ENCODE measurements at regions not wholly inside any gene's neighbourhood (a gene's known extent, or its start where the extent isn't known, plus 50 kb on each side); places are given as distances from the start of the nearest gene placed in this dataset.

- no peak overlapping the region for H3K27ac Mint-ChIP-seq (ENCODE audit: unreplicated experiment)
- H3K4me1 Mint-ChIP-seq (ENCODE audit: low read depth, unreplicated experiment), result no peaks in the 10 kb centered on the region
- H3K9me3 Mint-ChIP-seq (ENCODE audit: low read depth, unreplicated experiment), result peaks cover 20% of the 10 kb centered on the region
- no peak for DNase-seq
- CTCF ChIA-PET, result no interaction called here
- intact Hi-C loops (cut with micrococcal nuclease; ENCODE audit: unreplicated experiment), result no loop called here
- TF ChIP-seq CTCF (IDR thresholded peaks at IDR 0.05; ENCODE audit: unreplicated experiment), result no peak
- H3K27me3 Mint-ChIP-seq (ENCODE audit: unreplicated experiment), result no peaks in the 10 kb centered on the region
- no TSS peak for BruUV-seq (replicated peaks)
- no peak overlapping the region for H3K4me3 Mint-ChIP-seq (ENCODE audit: low read depth, unreplicated experiment)
- H3K36me3 Mint-ChIP-seq (ENCODE audit: insufficient read depth, unreplicated experiment), result no peaks in the 10 kb centered on the region
Measured at GRCh38 chr5:4561403-4561802, 578.7 kb upstream of the ADAMTS16 start.

DNA sequence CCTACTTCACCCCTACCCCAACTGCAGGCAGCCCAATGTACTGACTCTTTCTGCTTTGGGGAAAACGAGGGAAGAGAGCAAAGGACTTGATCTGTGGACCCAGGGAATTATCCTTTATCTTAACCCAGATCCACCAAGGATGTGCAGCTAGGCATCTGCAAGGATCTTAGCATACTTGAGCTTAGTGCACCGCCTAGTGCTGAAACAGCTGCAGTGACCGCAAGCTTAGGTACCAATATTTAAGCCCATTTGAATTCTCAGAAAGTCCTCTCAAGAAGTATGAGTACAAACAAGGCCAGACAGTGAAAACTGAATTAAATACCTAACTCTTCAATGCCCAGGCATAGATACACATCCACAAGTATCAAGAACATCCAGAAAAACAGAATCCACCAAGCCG lies 576.7 kb upstream of the ADAMTS16 start:
- no peaks in the 10 kb centered on the region for H3K4me1 Mint-ChIP-seq (ENCODE audit: low read depth, unreplicated experiment)
- no peaks in the 10 kb centered on the region for H3K36me3 Mint-ChIP-seq (ENCODE audit: insufficient read depth, unreplicated experiment)
- CTCF ChIA-PET, result no interaction called here
- no peaks in the 10 kb centered on the region for H3K27me3 Mint-ChIP-seq (ENCODE audit: unreplicated experiment)
- TF ChIP-seq CTCF (IDR thresholded peaks at IDR 0.05; ENCODE audit: unreplicated experiment), result no peak
- H3K9me3 Mint-ChIP-seq (ENCODE audit: low read depth, unreplicated experiment), result peaks cover 19% of the 10 kb centered on the region
- intact Hi-C loops (cut with micrococcal nuclease; ENCODE audit: unreplicated experiment), result no loop called here
- no peak for DNase-seq
- no peak overlapping the region for H3K27ac Mint-ChIP-seq (ENCODE audit: unreplicated experiment)
- no peak overlapping the region for H3K4me3 Mint-ChIP-seq (ENCODE audit: low read depth, unreplicated experiment)
- BruUV-seq (replicated peaks), result no TSS peak

DNA sequence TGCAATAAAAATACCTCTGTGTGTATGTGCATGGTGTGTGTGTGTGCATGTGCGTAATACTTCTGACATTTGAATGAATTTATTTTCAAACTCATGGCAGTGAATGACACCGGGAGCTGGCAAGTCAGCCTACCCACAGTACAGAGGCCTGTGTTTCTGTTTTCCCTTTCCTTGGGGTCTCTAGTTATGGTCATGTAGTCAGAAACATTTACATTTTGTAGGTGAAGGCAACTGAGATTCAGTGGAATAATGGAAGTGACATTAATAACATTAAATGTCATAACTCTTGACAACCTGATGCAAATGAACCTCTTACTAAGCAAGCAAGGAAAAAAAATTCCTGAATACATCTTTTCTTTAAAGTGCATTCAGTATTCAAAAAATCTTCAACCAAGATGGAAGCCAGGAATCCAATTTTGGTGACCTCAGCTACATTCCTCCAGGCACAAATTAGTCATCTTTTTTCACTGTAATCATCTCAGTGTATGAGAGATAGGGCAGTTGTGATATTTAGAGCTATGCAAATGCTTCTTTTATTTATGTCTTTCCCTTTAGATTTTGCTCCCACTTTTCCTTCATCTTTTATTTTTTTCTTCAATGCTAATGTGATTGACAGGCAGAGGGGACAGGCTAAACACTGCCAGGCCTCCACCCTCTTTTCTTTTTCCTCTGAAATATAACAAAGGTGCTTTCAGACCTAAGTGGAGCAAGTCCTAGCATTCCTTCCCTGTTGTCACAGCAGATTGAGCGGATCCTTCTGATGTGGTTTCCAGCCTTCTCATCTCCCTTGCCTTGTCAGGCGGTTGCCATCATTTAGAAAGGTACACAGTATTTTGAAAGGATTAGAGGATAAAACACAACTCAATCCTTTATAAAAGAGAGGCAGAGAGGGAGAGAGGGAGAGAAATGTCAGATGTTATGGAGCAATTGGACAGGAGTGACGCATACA lies 569.8 kb upstream of the ADAMTS16 start:
- TF ChIP-seq CTCF (IDR thresholded peaks at IDR 0.05; ENCODE audit: unreplicated experiment), result no peak
- no TSS peak for BruUV-seq (replicated peaks)
- H3K4me3 Mint-ChIP-seq (ENCODE audit: low read depth, unreplicated experiment), result no peak overlapping the region
- peaks cover 18% of the 10 kb centered on the region for H3K9me3 Mint-ChIP-seq (ENCODE audit: low read depth, unreplicated experiment)
- H3K4me1 Mint-ChIP-seq (ENCODE audit: low read depth, unreplicated experiment), result no peaks in the 10 kb centered on the region
- no peak overlapping the region for H3K27ac Mint-ChIP-seq (ENCODE audit: unreplicated experiment)
- no peaks in the 10 kb centered on the region for H3K27me3 Mint-ChIP-seq (ENCODE audit: unreplicated experiment)
- intact Hi-C loops (cut with micrococcal nuclease; ENCODE audit: unreplicated experiment), result no loop called here
- no peaks in the 10 kb centered on the region for H3K36me3 Mint-ChIP-seq (ENCODE audit: insufficient read depth, unreplicated experiment)
- CTCF ChIA-PET, result no interaction called here
- DNase-seq, result no peak

- no peaks in the 10 kb centered on the region for H3K4me1 Mint-ChIP-seq (ENCODE audit: low read depth, unreplicated experiment)
- intact Hi-C loops (cut with micrococcal nuclease; ENCODE audit: unreplicated experiment), result no loop called here
- BruUV-seq (replicated peaks), result no TSS peak
- H3K27ac Mint-ChIP-seq (ENCODE audit: unreplicated experiment), result no peak overlapping the region
- DNase-seq, result no peak
- no peak overlapping the region for H3K4me3 Mint-ChIP-seq (ENCODE audit: low read depth, unreplicated experiment)
- CTCF ChIA-PET, result no interaction called here
- H3K9me3 Mint-ChIP-seq (ENCODE audit: low read depth, unreplicated experiment), result peaks cover 18% of the 10 kb centered on the region
- no peaks in the 10 kb centered on the region for H3K27me3 Mint-ChIP-seq (ENCODE audit: unreplicated experiment)
- no peaks in the 10 kb centered on the region for H3K36me3 Mint-ChIP-seq (ENCODE audit: insufficient read depth, unreplicated experiment)
- TF ChIP-seq CTCF (IDR thresholded peaks at IDR 0.05; ENCODE audit: unreplicated experiment), result no peak
Measured at GRCh38 chr5:4571248-4571948, 568.7 kb upstream of the ADAMTS16 start.
